Suprapubic skin (tissue), 3 donors: ENCODE measurements at regions not wholly inside any gene's neighbourhood (a gene's known extent, or its start where the extent isn't known, plus 50 kb on each side); places are given as distances from the start of the nearest gene placed in this dataset.

Experiments used
- POLR2A ChIP-seq, 2 donors: fragments of 450-650 bp; IDR thresholded peaks; one replicate each; pipeline ENCODE4 v1.6.1; 2017; ENCODE audit warnings: antibody characterized with exemption in 2 of 2, mild to moderate bottlenecking in 2 of 2, moderate library complexity in 2 of 2
- TF ChIP-seq, protein P1 (sequence below), 2 donors: fragments of 200-600 bp in 1 of 2; fragments of 450-650 bp in 1 of 2; sonication (generic) in 1 of 2; IDR thresholded peaks; one replicate each; pipeline ENCODE4 v1.5.1; 2016 to 2019; ENCODE audit warnings: antibody characterized with exemption in 2 of 2, mild to moderate bottlenecking in 1 of 2, moderate library complexity in 1 of 2

DNA sequence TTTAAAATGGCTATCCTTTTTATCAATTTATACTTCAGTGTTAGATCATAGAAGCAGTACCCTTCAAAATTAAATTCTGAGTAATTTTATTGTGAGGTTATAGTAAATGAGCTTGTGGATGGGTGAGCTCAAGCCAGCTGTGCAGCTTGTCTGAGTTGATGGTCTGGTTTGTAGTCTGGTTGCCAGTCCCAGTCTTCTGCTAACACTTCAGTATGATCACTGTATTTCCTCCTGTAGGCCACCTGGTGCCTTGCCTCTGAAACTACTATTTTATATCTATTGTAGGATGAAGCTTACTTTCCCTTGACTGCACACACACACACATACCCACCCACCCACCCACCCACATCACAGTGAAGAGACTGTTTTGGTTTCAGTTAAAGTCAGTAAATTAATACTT is 496.4 kb downstream of the PCNX1 start:
- TF ChIP-seq, protein P1, sequence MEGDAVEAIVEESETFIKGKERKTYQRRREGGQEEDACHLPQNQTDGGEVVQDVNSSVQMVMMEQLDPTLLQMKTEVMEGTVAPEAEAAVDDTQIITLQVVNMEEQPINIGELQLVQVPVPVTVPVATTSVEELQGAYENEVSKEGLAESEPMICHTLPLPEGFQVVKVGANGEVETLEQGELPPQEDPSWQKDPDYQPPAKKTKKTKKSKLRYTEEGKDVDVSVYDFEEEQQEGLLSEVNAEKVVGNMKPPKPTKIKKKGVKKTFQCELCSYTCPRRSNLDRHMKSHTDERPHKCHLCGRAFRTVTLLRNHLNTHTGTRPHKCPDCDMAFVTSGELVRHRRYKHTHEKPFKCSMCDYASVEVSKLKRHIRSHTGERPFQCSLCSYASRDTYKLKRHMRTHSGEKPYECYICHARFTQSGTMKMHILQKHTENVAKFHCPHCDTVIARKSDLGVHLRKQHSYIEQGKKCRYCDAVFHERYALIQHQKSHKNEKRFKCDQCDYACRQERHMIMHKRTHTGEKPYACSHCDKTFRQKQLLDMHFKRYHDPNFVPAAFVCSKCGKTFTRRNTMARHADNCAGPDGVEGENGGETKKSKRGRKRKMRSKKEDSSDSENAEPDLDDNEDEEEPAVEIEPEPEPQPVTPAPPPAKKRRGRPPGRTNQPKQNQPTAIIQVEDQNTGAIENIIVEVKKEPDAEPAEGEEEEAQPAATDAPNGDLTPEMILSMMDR (IDR thresholded peaks at IDR 0.05) = no peak
- no peak for TF ChIP-seq POLR2A (IDR thresholded peaks at IDR 0.05)
